ENCODE measurements at regions not wholly inside any gene's neighbourhood (a gene's known extent, or its start where the extent isn't known, plus 50 kb on each side); places are given as distances from the start of the nearest gene placed in this dataset.
"Not testable (repeated sequence)": the region's sequence is repeated elsewhere in the genome, so short reads cannot be mapped to it uniquely, and the experiment has no call there.

- DNase-seq: no peak
These were observed 336.7 kb downstream of the GJA1 start for GRCh38 chr6:121771937-121772720.

GRCh38 chr6:121776054-121776453 lies 340.6 kb downstream of the GJA1 start:
- DNase-seq: no peak

GRCh38 chr6:121780325-121781321 lies 345.2 kb downstream of the GJA1 start:
- DNase-seq: no peak

- no peak for DNase-seq
These were observed 356.2 kb downstream of the GJA1 start for GRCh38 chr6:121791396-121792315.

- DNase-seq: no peak
These were observed 359.2 kb downstream of the GJA1 start for GRCh38 chr6:121794630-121795029.

- DNase-seq: not testable (repeated sequence)
These were observed 362.2 kb downstream of the GJA1 start for GRCh38 chr6:121797598-121797997.

- DNase-seq: not testable (repeated sequence)
These were observed 362.7 kb downstream of the GJA1 start for GRCh38 chr6:121798126-121798525.

GRCh38 chr6:121799574-121799973 lies 364.1 kb downstream of the GJA1 start:
- no peak for DNase-seq

- DNase-seq: no peak
These were observed 364.6 kb downstream of the GJA1 start for GRCh38 chr6:121800047-121800446.

- no peak for DNase-seq
These were observed 370.7 kb downstream of the GJA1 start for GRCh38 chr6:121806116-121806515.

- DNase-seq: no peak
These were observed 373.8 kb downstream of the GJA1 start for GRCh38 chr6:121809211-121809610.

GRCh38 chr6:121810158-121811032 lies 374.9 kb downstream of the GJA1 start:
- DNase-seq: no peak

- no peak for DNase-seq
These were observed 375.7 kb downstream of the GJA1 start for GRCh38 chr6:121811106-121811505.

- DNase-seq: no peak
These were observed 380.9 kb downstream of the GJA1 start for GRCh38 chr6:121816361-121816760.

- no peak for DNase-seq
These were observed 381.6 kb downstream of the GJA1 start for GRCh38 chr6:121816906-121817540.

- DNase-seq: no peak
These were observed 388.0 kb downstream of the GJA1 start for GRCh38 chr6:121823437-121823851.

GRCh38 chr6:121826156-121826810 lies 390.8 kb downstream of the GJA1 start:
- no peak for DNase-seq

- no peak for DNase-seq
These were observed 392.9 kb downstream of the GJA1 start for GRCh38 chr6:121828146-121828886.

- no peak for DNase-seq
These were observed 395.3 kb downstream of the GJA1 start for GRCh38 chr6:121830736-121831135.

GRCh38 chr6:121835662-121836061 lies 400.2 kb downstream of the GJA1 start:
- DNase-seq: no peak

Measured in activated naive CD4-positive, alpha-beta T cell treated with anti-CD3 and anti-CD28 coated beads, Interleukin-2, amount 50 U/mL, for 16 hours (primary cell).